ENCODE measurements at regions not wholly inside any gene's neighbourhood (a gene's known extent, or its start where the extent isn't known, plus 50 kb on each side); places are given as distances from the start of the nearest gene placed in this dataset.
"Not testable (repeated sequence)": the region's sequence is repeated elsewhere in the genome, so short reads cannot be mapped to it uniquely, and the experiment has no call there.

- DNase-seq = not testable (repeated sequence)
These were observed 1096.6 kb downstream of the UQCRFS1 start for GRCh38 chr19:28116379-28116778.

- DNase-seq = no peak
These were observed 1109.0 kb downstream of the UQCRFS1 start for GRCh38 chr19:28103921-28104320.

GRCh38 chr19:28084659-28085157 is 1128.2 kb downstream of the UQCRFS1 start:
- DNase-seq = not testable (repeated sequence)

DNA sequence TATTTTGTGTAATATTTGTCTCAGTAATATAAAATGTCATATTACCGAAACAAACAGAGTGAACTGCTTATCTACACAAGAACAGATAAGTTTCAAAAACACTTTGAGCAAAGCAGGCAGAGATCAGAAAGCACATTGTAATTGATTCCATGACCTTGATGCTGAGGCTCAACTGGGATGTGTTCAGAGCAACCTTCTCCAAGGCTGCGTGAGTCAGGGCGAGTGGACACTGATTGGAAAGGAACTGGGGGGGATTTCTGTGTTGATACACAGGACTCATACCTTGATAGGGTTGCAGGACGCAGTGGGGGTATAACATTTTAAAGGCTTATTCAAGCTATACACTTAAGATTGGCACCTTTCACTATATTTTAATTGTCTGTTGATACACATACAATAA is 1136.3 kb downstream of the UQCRFS1 start:
- no peak for DNase-seq

DNA sequence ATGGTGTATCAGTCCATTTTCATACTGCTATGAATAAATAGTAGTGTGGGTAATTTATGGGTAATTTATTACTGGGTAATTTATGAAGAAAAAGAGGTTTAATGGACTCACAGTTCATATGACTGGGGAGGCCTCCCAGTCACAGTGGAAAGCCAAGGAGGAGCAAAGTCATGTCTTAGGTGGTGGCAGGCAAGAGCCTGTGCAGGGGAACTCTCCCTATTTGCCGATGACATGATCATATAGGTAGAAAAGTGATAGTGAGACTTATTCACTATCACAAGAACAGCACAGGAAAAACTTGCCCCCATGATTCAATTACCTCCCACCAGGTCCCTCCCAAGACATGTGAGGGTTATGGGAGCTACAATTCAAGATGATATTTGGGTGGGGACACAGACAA is 1137.7 kb downstream of the UQCRFS1 start:
- DNase-seq = no peak

- no peak for DNase-seq
These were observed 1138.2 kb downstream of the UQCRFS1 start for GRCh38 chr19:28074773-28075172.

DNA sequence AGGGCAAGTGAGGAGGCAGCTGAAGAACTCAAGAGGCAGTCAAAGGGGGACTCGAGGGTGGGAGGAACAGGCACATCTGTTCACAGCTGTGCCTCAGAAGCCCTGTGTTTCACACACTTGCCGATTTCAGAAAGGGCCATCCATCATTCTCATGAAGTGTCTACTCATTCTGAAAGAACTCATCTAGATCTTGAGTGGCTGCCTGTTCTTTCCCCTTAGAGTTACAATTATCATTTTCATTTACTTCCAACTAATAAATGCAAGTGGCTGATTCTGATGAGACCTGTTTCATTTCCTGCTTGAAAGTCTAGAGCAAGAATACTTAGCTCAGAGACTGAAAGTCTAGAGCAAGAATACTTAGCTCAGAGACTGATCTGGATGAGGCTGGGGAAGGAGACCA is 1145.1 kb downstream of the UQCRFS1 start:
- no peak for DNase-seq

- no peak for DNase-seq
These were observed 1146.0 kb downstream of the UQCRFS1 start for GRCh38 chr19:28066988-28067387.

- no peak for DNase-seq
These were observed 1146.8 kb downstream of the UQCRFS1 start for GRCh38 chr19:28066161-28066560.

DNA sequence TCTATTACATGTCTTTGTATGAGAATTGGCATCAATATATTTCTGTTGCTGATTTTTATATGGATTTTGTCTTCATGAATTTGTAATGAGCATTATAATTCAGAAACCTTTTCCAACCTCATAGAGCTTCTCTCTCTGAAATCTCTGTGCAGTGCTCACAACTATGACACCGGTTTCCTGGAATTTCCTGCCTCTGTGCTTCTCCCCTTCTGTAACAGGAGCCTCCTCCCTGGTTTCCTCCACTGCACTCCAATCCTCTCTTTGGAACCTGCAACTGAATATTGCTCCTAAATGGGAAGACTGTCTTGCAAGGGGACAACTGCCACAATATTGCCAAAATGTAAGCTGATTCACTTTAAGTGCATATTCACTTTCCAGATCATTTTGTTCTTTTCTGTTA is 1147.9 kb downstream of the UQCRFS1 start:
- DNase-seq = no peak

GRCh38 chr19:28063702-28064101 is 1149.2 kb downstream of the UQCRFS1 start:
- no peak for DNase-seq

DNA sequence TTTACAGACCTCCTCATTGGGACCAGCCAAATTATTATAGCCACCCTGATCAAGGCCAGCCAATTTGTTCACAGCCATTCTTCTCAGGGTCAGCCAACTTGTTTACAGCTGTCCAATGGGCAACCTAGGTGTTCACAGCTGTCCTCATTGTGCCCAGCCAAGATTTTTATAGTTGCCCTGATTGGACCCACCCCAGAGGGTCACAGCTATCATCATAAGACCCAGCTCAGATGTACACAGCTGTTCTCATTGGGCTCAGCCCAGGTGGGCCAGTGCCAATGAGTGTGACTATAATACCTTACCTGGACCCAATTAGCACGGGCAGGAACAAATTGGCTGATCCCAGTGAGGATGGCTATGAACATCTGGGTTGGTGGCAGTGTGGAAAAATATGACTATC is 1151.8 kb downstream of the UQCRFS1 start:
- DNase-seq = no peak

GRCh38 chr19:28057026-28057425 is 1155.9 kb downstream of the UQCRFS1 start:
- DNase-seq = not testable (repeated sequence)

GRCh38 chr19:28051047-28051446 is 1161.9 kb downstream of the UQCRFS1 start:
- no peak for DNase-seq

GRCh38 chr19:28049875-28050274 is 1163.1 kb downstream of the UQCRFS1 start:
- DNase-seq = no peak

DNA sequence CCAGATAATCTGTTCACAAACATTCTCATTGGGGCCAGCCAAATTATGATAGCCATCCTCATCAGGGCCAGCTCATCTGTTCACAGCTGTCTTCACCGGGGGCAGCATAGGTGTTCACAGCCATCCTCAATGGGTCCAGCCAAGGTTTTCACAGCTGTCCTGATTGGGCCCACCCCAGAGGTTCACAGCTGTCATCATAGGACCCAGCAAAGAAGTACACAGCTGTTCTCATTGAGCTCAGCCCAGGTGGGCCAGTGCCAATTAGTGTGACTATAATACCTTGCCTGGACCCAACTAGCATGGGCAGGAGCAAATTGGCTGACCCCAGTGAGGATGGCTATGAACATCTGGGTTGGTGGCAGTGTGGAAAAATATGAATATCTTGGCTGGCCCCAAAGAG is 1166.0 kb downstream of the UQCRFS1 start:
- DNase-seq = no peak

GRCh38 chr19:28045621-28046020 is 1167.3 kb downstream of the UQCRFS1 start:
- no peak for DNase-seq

DNA sequence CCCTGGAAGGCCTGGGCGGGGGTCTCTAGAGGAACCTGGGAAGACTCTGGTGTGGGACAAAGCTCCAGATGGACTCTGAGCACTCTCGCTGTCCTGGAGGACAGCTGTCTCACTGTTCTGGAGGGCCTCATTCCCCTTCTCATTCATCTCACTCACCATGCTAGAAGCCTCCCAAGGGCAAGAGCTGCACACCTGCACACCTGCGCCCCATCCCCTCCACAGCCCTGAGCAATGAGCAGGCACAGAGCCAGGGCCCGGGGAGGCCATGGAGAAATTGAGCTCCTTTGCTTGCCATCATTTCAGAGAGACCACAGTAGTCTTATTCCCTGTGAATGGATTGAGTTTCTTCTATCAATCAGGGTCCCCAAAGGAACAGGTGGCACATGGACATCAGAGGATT is 1168.5 kb downstream of the UQCRFS1 start:
- DNase-seq = no peak

- DNase-seq = no peak
These were observed 1170.4 kb downstream of the UQCRFS1 start for GRCh38 chr19:28042516-28042915.

DNA sequence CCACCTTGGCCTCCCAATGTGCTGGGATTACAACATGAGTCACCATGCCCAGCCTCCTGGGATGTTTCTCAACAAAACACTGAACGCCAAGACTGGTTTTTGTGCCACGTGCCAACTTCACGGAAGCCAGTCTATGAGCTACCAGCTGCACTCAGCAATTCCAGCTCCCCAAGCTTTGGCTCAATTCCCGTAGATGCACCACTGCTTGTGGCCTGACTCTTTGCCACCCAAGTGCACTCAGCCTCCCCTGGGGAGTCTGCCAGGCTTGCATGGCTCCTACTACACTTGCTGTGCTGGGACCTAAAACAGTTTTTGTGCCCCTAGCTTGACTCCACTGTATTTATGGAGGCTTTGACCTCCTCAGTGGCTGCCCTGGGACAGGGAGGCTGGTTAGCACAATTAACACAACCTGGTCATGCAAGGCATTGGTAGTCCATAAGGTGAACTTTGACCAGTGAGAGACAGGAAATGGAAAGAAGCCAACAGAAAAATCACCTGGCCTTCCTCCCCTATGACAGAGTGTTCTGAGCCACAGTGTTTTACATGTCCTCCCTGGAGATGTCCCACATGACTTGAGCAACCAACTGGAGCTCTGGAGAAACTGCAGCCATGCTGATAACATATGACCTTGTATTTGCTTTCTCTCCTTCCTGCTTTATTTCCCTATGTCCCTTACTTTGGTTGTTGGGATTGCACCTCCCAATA is 1173.1 kb downstream of the UQCRFS1 start:
- DNase-seq = no peak

GRCh38 chr19:28037186-28037585 is 1175.8 kb downstream of the UQCRFS1 start:
- no peak for DNase-seq

DNA sequence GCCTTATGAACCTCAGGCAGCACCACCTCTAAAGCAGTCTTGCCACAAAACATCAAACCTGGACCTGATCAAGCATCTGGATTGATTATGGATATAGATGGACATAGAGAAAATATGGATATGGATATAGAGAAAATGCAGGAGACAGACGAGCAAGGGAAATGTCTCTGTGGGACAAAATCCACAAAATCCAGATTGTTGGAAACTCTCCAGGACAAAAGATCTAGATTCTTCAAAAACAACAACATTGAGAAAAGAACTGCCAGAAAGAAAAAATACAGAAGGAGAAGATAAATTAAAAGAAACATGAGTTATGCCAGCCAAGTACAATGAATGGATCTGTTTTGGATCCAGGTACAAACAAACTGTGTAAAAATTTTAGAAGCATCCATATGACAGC is 1176.5 kb downstream of the UQCRFS1 start:
- no peak for DNase-seq

DNA sequence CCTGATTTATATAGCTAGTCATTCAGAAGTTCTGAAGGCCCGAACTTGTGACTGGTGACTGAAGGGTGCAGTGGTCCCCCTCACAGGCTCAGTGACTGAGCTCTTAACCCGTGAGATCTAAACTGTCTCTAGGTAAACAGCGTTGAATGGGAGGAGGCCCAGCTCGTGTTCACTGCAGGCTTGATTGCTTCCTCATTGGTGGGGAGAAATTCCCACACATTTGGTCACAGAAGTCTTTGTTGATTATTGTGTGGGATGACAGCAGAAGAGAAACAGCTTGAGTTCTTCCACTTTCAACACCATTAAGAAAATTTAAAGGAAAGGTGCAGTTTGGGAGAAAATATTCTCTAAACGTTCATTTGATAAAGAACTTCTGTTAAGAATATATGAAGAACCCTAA is 1178.0 kb downstream of the UQCRFS1 start:
- DNase-seq = no peak

- no peak for DNase-seq
These were observed 1184.0 kb downstream of the UQCRFS1 start for GRCh38 chr19:28028881-28029444.

GRCh38 chr19:28027116-28027515 is 1185.8 kb downstream of the UQCRFS1 start:
- DNase-seq = no peak
